HepG2 (cell line): ENCODE measurements at regions not wholly inside any gene's neighbourhood (a gene's known extent, or its start where the extent isn't known, plus 50 kb on each side); places are given as distances from the start of the nearest gene placed in this dataset.

Experiments
- ATAC-seq: fragments of 200-7000 bp; cut with Tn5 transposase; 3 replicates; pipeline ENCODE4 v1.9.1; 2020; ENCODE audit warnings: mild to moderate bottlenecking, moderate library complexity
- BruUV-seq: library from RNA; stranded (reverse); fragments of 400-500 nt; replicated peaks from 2 replicates; lab custom pipeline; 2021; lab: Mats Ljungman, UMichigan
- CTCF ChIA-PET: fragments of 300-600 bp; formaldehyde crosslinking; extraction: SDS; loops from one replicate; lab custom pipeline; 2021; ENCODE audit warnings: low total read pairs, inconsistent platforms, low intra/inter-chr PET ratio; lab: Yijun Ruan, JAX
- POLR2A ChIA-PET: fragments of 350-600 bp; sonication (Branson Sonifier 250); formaldehyde crosslinking; loops from one replicate; lab custom pipeline; 2020; ENCODE audit warnings: antibody characterized with exemption, inconsistent platforms; lab: Yijun Ruan, JAX
- DNase-seq: peaks from one replicate; pipeline ENCODE4 v3.0.0-alpha.2; 2015; ENCODE audit warnings: low spot score
- FAIRE-seq: peaks from 3 replicates; lab custom pipeline; 2011; peaks lifted over from hg19 to GRCh38; lab: Jason Lieb, UNC
- H2AFZ ChIP-seq: one replicate; pipeline ENCODE4 v1.6.1; 2011; ENCODE audit warnings: low read length, inconsistent platforms
- H3K27ac ChIP-seq: fragments of 300-600 bp; 3 replicates; pipeline ENCODE4 v1.8.0; 2011; ENCODE audit warnings: mixed run types, mild to moderate bottlenecking, mixed read lengths, low read length, inconsistent platforms; ENCODE audit not compliant: insufficient read depth; ENCODE audit errors: extremely low read length
- H3K27me3 ChIP-seq, 2 experiments: fragments of 200-600 bp in 1 of 2; 2 replicates in 1 of 2; 3 replicates in 1 of 2; pipeline versions ENCODE4 v1.6.0 to v1.8.0; 2011; ENCODE audit warnings: low read length in 2 of 2, mild to moderate bottlenecking in 2 of 2, moderate library complexity in 2 of 2, inconsistent platforms in 1 of 2; ENCODE audit not compliant: insufficient read depth in 2 of 2, control insufficient read depth in 1 of 2
- H3K36me3 ChIP-seq, 2 experiments: fragments of 200-600 bp in 1 of 2; replicated peaks in 1 of 2; 2 replicates in 1 of 2; 3 replicates in 1 of 2; pipeline versions ENCODE4 v1.5.1 to v1.8.0; 2011; ENCODE audit warnings: low read length in 2 of 2, inconsistent platforms in 1 of 2; ENCODE audit not compliant: insufficient read depth in 2 of 2, control insufficient read depth in 1 of 2
- H3K4me1 ChIP-seq: 2 replicates; pipeline ENCODE4 v1.5.1; 2012; ENCODE audit warnings: low read length, inconsistent platforms; ENCODE audit not compliant: insufficient read depth
- H3K4me2 ChIP-seq: 2 replicates; pipeline ENCODE4 v1.6.0; 2011; ENCODE audit warnings: low read depth, low read length, inconsistent platforms
- H3K4me3 ChIP-seq, 3 experiments: fragments of 200-600 bp in 1 of 3; sonication (generic), shearing (Covaris generic) in 1 of 3; replicated peaks in 1 of 3; 2 replicates each; pipeline ENCODE4 v1.5.1; 2011 to 2016; ENCODE audit warnings: low read length in 3 of 3, inconsistent platforms in 2 of 3, low read depth in 2 of 3, mild to moderate bottlenecking in 2 of 3, control low read depth in 1 of 3, mixed read lengths in 1 of 3; ENCODE audit not compliant: insufficient read depth in 1 of 3
- H3K79me2 ChIP-seq: one replicate; pipeline ENCODE4 v1.6.1; 2011; ENCODE audit warnings: low read length, inconsistent platforms; ENCODE audit not compliant: insufficient read depth
- H3K9ac ChIP-seq: 2 replicates; pipeline ENCODE4 v1.6.0; 2011; ENCODE audit warnings: mild to moderate bottlenecking, low read depth, low read length, inconsistent platforms; ENCODE audit not compliant: insufficient read depth
- H3K9me3 ChIP-seq: 2 replicates; pipeline ENCODE4 v1.5.1; 2012; ENCODE audit warnings: mild to moderate bottlenecking, low read length
- H4K20me1 ChIP-seq: 2 replicates; pipeline ENCODE4 v1.6.0; 2011; ENCODE audit warnings: inconsistent platforms, mild to moderate bottlenecking, low read length, moderate library complexity; ENCODE audit not compliant: insufficient read depth
- ATF2 ChIP-seq: sonication (generic); formaldehyde crosslinking; IDR thresholded peaks from 2 replicates; pipeline ENCODE4 v1.4.0; 2020; ENCODE audit warnings: missing genetic modification reagents
- BRD4 ChIP-seq: sonication (generic); formaldehyde crosslinking; IDR thresholded peaks from 2 replicates; pipeline ENCODE4 v1.4.0; 2020; ENCODE audit warnings: missing genetic modification reagents
- HES4 ChIP-seq: sonication (generic); formaldehyde crosslinking; IDR thresholded peaks from 2 replicates; pipeline ENCODE4 v1.9.0; 2021; ENCODE audit warnings: mild to moderate bottlenecking, missing genetic modification reagents, borderline replicate concordance
- HNF4A ChIP-seq: sonication (generic); formaldehyde crosslinking; IDR thresholded peaks from 2 replicates; pipeline ENCODE4 v1.4.0; 2020; ENCODE audit warnings: missing genetic modification reagents
- HNRNPLL ChIP-seq: fragments of 200-400 bp; formaldehyde crosslinking; IDR thresholded peaks from 2 replicates; pipeline ENCODE4 v1.6.1; 2017; ENCODE audit warnings: mild to moderate bottlenecking, low read depth, low read length; ENCODE audit not compliant: poor library complexity, severe bottlenecking
- IKZF5 ChIP-seq: IDR thresholded peaks from 2 replicates; pipeline ENCODE4 v1.6.1; 2018; ENCODE audit warnings: missing genetic modification reagents, mild to moderate bottlenecking, missing compliant biosample characterization
- SATB2 ChIP-seq: sonication (generic); formaldehyde crosslinking; IDR thresholded peaks from 2 replicates; pipeline ENCODE4 v1.5.0; 2020; ENCODE audit warnings: missing genetic modification reagents
- SMARCE1 ChIP-seq: fragments of 450-650 bp; IDR thresholded peaks from 2 replicates; pipeline ENCODE4 v1.6.1; 2017; ENCODE audit warnings: borderline replicate concordance
- SP1 ChIP-seq, 2 experiments: fragments of 450-650 bp in 1 of 2; sonication (generic) in 1 of 2; formaldehyde crosslinking in 1 of 2; IDR thresholded peaks; 2 replicates each; pipeline versions ENCODE4 v1.4.0 to v1.6.1; 2016 to 2020; ENCODE audit warnings: missing genetic modification reagents in 1 of 2
- TBL1XR1 ChIP-seq: fragments of 150-350 bp; IDR thresholded peaks from 2 replicates; pipeline ENCODE4 v1.6.1; 2014; ENCODE audit warnings: borderline replicate concordance, low read length; ENCODE audit not compliant: partially characterized antibody
- TFDP1 ChIP-seq: IDR thresholded peaks from 2 replicates; pipeline ENCODE4 v1.6.1; 2016; ENCODE audit warnings: missing compliant biosample characterization, missing genetic modification reagents, borderline replicate concordance
- YEATS2 ChIP-seq: sonication (generic); formaldehyde crosslinking; IDR thresholded peaks from 2 replicates; pipeline ENCODE4 v1.4.0; 2020; ENCODE audit warnings: missing genetic modification reagents, borderline replicate concordance
- ZNF552 ChIP-seq: sonication (generic); formaldehyde crosslinking; IDR thresholded peaks from 2 replicates; pipeline ENCODE4 v1.9.0; 2022; ENCODE audit warnings: missing genetic modification reagents, mild to moderate bottlenecking, borderline replicate concordance
- ZNF567 ChIP-seq: sonication (generic); formaldehyde crosslinking; IDR thresholded peaks from 2 replicates; pipeline ENCODE4 v1.8.1; 2023; ENCODE audit warnings: mild to moderate bottlenecking, missing genetic modification reagents, borderline replicate concordance
- ZNF670 ChIP-seq: sonication (generic); formaldehyde crosslinking; IDR thresholded peaks from 2 replicates; pipeline ENCODE4 v1.8.0; 2022; ENCODE audit warnings: mild to moderate bottlenecking, missing genetic modification reagents, borderline replicate concordance
- ZSCAN30 ChIP-seq: sonication (generic); formaldehyde crosslinking; IDR thresholded peaks from 2 replicates; pipeline ENCODE4 v1.5.0; 2020; ENCODE audit warnings: mild to moderate bottlenecking, missing genetic modification reagents
- WGBS: methylation state at CpG from one replicate; pipeline ENCODE4 v1.1.6; 2017; ENCODE audit warnings: low lambda C conversion rate; 5-methylcytosine and 5-hydroxymethylcytosine counted together
- in situ Hi-C: cut with HindIII; loops from 2 replicates; pipeline ENCODE4 v1.10.0; 2017; ENCODE audit warnings: low pct_unique_long_range_greater_than_20kb; ENCODE audit not compliant: extremely low pct_ligation_motif_present
- intact Hi-C: fragments of 100-400 bp; cut with micrococcal nuclease; formaldehyde crosslinking; loops from one replicate; pipeline ENCODE4 v1.10.0; 2022; ENCODE audit not compliant: unreplicated experiment
- TF ChIP-seq, protein P1 (sequence below): sonication (generic); formaldehyde crosslinking; IDR thresholded peaks from 2 replicates; pipeline ENCODE4 v1.5.0; 2020; ENCODE audit warnings: mild to moderate bottlenecking, missing genetic modification reagents, borderline replicate concordance

DNA sequence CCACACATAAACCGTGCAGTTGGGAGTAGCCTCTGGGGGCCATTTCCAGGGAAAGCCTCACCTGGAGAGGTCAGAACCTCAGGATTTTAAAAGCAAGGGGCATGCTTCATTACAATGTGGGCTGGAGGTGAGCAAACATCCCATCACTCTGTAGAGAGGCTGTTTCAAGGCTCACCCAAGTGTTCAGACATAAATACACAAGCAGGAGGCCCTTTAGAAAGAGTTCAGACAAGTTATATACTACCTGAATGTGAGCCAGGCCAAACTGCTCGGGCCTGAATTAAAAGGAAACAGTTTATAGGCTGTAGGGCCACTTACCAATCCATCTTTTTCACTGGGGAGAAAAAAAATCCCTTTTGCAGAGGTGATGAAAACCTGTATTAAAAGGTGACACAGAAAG is 540.0 kb upstream of the ZEB2 start (continued):
- no peak for TF ChIP-seq TBL1XR1

DNA sequence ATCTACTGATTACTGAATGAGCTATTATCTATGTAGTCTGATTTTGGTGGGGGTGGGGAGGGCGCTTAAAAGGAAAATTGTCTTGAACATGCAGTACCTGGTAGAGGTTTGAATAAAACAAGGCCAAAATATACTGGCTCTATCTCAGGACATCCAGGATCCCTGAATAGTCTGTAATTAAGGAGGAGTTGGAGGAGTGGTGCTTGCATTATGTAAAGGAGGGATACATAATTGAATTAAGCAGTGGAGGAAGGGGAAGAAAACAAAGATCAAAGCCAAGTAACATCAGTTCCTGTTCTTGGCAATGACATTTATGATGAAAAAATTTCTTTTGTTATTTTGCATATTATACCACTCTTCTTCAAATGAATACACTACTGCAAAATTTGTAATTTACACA is 539.4 kb upstream of the ZEB2 start:
- no peaks in the 10 kb centered on the region for H3K4me1 ChIP-seq
- H3K4me3 ChIP-seq: no peak overlapping the region
- intact Hi-C loops: no loop called here
- in situ Hi-C loops: no loop called here
- no peak for ATAC-seq
- FAIRE-seq: no peak
- no peaks in the 10 kb centered on the region for H3K36me3 ChIP-seq
- no peaks in the 10 kb centered on the region for H4K20me1 ChIP-seq
- no peaks in the 10 kb centered on the region for H3K27me3 ChIP-seq
- BruUV-seq: no TSS peak
- H3K9ac ChIP-seq: no peak overlapping the region
- H3K27ac ChIP-seq: no peak overlapping the region
- WGBS: 6% methylated on average over 1 of the region's 1 CpG
- H3K9me3 ChIP-seq: peaks cover 27% of the 10 kb centered on the region
- H3K4me2 ChIP-seq: no peak overlapping the region
- no peak overlapping the region for H2AFZ ChIP-seq
- H3K79me2 ChIP-seq: no peaks in the 10 kb centered on the region
- CTCF ChIA-PET: no interaction called here
- POLR2A ChIA-PET: no interaction called here
- no peak for DNase-seq
- TF ChIP-seq HNRNPLL: no peak
- no peak for TF ChIP-seq YEATS2 (CRISPR knock-in tag)
- TF ChIP-seq BRD4 (CRISPR knock-in tag): no peak
- TF ChIP-seq IKZF5: no peak
- TF ChIP-seq HES4 (CRISPR knock-in tag): no peak
- TF ChIP-seq ZNF552: no peak
- no peak for TF ChIP-seq HNF4A
- no peak for TF ChIP-seq ZNF567 (CRISPR knock-in tag)
- TF ChIP-seq ZNF670 (CRISPR knock-in tag): no peak
- no peak for TF ChIP-seq ZSCAN30 (CRISPR knock-in tag)
- TF ChIP-seq SMARCE1: no peak
- no peak for TF ChIP-seq TFDP1 (CRISPR knock-in tag)
- TF ChIP-seq SP1 (IDR thresholded peaks at IDR 0.05): no peak
- TF ChIP-seq SP1 (CRISPR knock-in tag; IDR thresholded peaks at IDR 0.05): no peak
- no peak for TF ChIP-seq SATB2 (CRISPR knock-in tag)
- TF ChIP-seq ATF2: no peak
- TF ChIP-seq, protein P1, sequence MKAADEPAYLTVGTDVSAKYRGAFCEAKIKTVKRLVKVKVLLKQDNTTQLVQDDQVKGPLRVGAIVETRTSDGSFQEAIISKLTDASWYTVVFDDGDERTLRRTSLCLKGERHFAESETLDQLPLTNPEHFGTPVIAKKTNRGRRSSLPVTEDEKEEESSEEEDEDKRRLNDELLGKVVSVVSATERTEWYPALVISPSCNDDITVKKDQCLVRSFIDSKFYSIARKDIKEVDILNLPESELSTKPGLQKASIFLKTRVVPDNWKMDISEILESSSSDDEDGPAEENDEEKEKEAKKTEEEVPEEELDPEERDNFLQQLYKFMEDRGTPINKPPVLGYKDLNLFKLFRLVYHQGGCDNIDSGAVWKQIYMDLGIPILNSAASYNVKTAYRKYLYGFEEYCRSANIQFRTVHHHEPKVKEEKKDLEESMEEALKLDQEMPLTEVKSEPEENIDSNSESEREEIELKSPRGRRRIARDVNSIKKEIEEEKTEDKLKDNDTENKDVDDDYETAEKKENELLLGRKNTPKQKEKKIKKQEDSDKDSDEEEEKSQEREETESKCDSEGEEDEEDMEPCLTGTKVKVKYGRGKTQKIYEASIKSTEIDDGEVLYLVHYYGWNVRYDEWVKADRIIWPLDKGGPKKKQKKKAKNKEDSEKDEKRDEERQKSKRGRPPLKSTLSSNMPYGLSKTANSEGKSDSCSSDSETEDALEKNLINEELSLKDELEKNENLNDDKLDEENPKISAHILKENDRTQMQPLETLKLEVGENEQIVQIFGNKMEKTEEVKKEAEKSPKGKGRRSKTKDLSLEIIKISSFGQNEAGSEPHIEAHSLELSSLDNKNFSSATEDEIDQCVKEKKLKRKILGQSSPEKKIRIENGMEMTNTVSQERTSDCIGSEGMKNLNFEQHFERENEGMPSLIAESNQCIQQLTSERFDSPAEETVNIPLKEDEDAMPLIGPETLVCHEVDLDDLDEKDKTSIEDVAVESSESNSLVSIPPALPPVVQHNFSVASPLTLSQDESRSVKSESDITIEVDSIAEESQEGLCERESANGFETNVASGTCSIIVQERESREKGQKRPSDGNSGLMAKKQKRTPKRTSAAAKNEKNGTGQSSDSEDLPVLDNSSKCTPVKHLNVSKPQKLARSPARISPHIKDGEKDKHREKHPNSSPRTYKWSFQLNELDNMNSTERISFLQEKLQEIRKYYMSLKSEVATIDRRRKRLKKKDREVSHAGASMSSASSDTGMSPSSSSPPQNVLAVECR (CRISPR knock-in tag): no peak
